HepG2 (cell line): ENCODE measurements at regions not wholly inside any gene's neighbourhood (a gene's known extent, or its start where the extent isn't known, plus 50 kb on each side); places are given as distances from the start of the nearest gene placed in this dataset.

Source experiments
- ATRX ChIP-seq: sonication (generic); formaldehyde crosslinking; IDR thresholded peaks from 2 replicates; pipeline ENCODE4 v1.4.0; 2020; ENCODE audit warnings: missing genetic modification reagents, borderline replicate concordance
- BHLHE40 ChIP-seq: IDR thresholded peaks from 2 replicates; pipeline ENCODE4 v1.6.1; 2011; ENCODE audit warnings: low read length, improper control_type of control experiment
- CTCF ChIP-seq: sonication (generic); formaldehyde crosslinking; IDR thresholded peaks from 2 replicates; pipeline ENCODE4 v1.5.0; 2020; ENCODE audit warnings: mild to moderate bottlenecking, missing genetic modification reagents, moderate library complexity
- ELF1 ChIP-seq: sonication (generic); formaldehyde crosslinking; IDR thresholded peaks from 2 replicates; pipeline ENCODE4 v1.4.0; 2020; ENCODE audit warnings: missing genetic modification reagents
- ESRRA ChIP-seq: sonication (generic); formaldehyde crosslinking; IDR thresholded peaks from 2 replicates; pipeline ENCODE4 v1.5.1; 2020; ENCODE audit warnings: mild to moderate bottlenecking, low read depth, missing genetic modification reagents
- HBP1 ChIP-seq: IDR thresholded peaks from 2 replicates; pipeline ENCODE4 v1.6.1; 2016; ENCODE audit warnings: low read depth, control low read depth
- MNT ChIP-seq: fragments of 450-650 bp; IDR thresholded peaks from 2 replicates; pipeline ENCODE4 v1.6.1; 2016
- PHF20 ChIP-seq: sonication (generic); formaldehyde crosslinking; IDR thresholded peaks from 2 replicates; pipeline ENCODE4 v1.5.0; 2020; ENCODE audit warnings: mild to moderate bottlenecking, missing genetic modification reagents
- PRMT3 ChIP-seq: sonication (generic); formaldehyde crosslinking; IDR thresholded peaks from 2 replicates; pipeline ENCODE4 v1.8.1; 2022; ENCODE audit warnings: low read depth, mild to moderate bottlenecking, moderate library complexity, missing genetic modification reagents, borderline replicate concordance
- ZNF121 ChIP-seq: sonication (generic); formaldehyde crosslinking; IDR thresholded peaks from 2 replicates; pipeline ENCODE4 v1.5.0; 2020; ENCODE audit warnings: mild to moderate bottlenecking, missing genetic modification reagents
- ZNF260 ChIP-seq: sonication (generic); formaldehyde crosslinking; IDR thresholded peaks from 2 replicates; pipeline ENCODE4 v1.4.0; 2020; ENCODE audit warnings: missing genetic modification reagents, low read depth, mild to moderate bottlenecking, borderline replicate concordance
- ZNF3 ChIP-seq: IDR thresholded peaks from 2 replicates; pipeline ENCODE4 v1.7.0; 2017; ENCODE audit warnings: inconsistent platforms
- ZNF558 ChIP-seq: sonication (generic); formaldehyde crosslinking; IDR thresholded peaks from 2 replicates; pipeline ENCODE4 v1.9.0; 2022; ENCODE audit warnings: mild to moderate bottlenecking, missing genetic modification reagents, borderline replicate concordance

- TF ChIP-seq CTCF (no peak), ATRX (no peak), PHF20 (no peak), ESRRA (no peak), ELF1 (CRISPR knock-in tag) (no peak), BHLHE40 (no peak), MNT (no peak), PRMT3 (CRISPR knock-in tag) (no peak), HBP1 (CRISPR knock-in tag) (no peak), ZNF121 (CRISPR knock-in tag) (no peak), ZNF3 (CRISPR knock-in tag) (no peak), ZNF260 (CRISPR knock-in tag) (no peak), ZNF558 (no peak)
Observed at GRCh38 chr12:48276621-48277020, 73.5 kb upstream of the OR10AD1 start.
